SK-N-SH (cell line): ENCODE measurements at regions not wholly inside any gene's neighbourhood (a gene's known extent, or its start where the extent isn't known, plus 50 kb on each side); places are given as distances from the start of the nearest gene placed in this dataset.

Experiments used
- CHD2 ChIP-seq: fragments of 150-350 bp; IDR thresholded peaks from 2 replicates; pipeline ENCODE4 v1.6.1; 2018; ENCODE audit warnings: low read length; ENCODE audit not compliant: partially characterized antibody
- FOXM1 ChIP-seq: IDR thresholded peaks from 2 replicates; pipeline ENCODE4 v1.4.0; 2012; ENCODE audit warnings: low read depth, mild to moderate bottlenecking
- NFIC ChIP-seq: IDR thresholded peaks from 2 replicates; pipeline ENCODE4 v1.4.0; 2012; ENCODE audit warnings: borderline replicate concordance
- SIN3A ChIP-seq: IDR thresholded peaks from 2 replicates; pipeline ENCODE4 v1.6.1; 2012; ENCODE audit warnings: low read depth, mild to moderate bottlenecking, low read length, moderate library complexity, borderline replicate concordance
- SMC3 ChIP-seq: IDR thresholded peaks from 2 replicates; pipeline ENCODE4 v1.6.1; 2012; ENCODE audit warnings: low read depth, low read length, improper control_type of control experiment
- YY1 ChIP-seq: IDR thresholded peaks from 2 replicates; pipeline ENCODE4 v1.4.0; 2012; ENCODE audit warnings: low read depth, mild to moderate bottlenecking
- TF ChIP-seq, protein P1 (sequence below): IDR thresholded peaks from 2 replicates; pipeline ENCODE4 v1.6.1; 2012; ENCODE audit warnings: mild to moderate bottlenecking, low read depth, low read length, moderate library complexity
- TF ChIP-seq, protein P2 (sequence below): fragments of 200-600 bp; sonication (generic); IDR thresholded peaks from 2 replicates; pipeline ENCODE4 v1.6.1; 2017; ENCODE audit warnings: antibody characterized with exemption, mild to moderate bottlenecking, moderate library complexity
- TF ChIP-seq, protein P3 (sequence below): IDR thresholded peaks from 2 replicates; pipeline ENCODE4 v1.4.0; 2012; ENCODE audit warnings: low read depth, borderline replicate concordance

DNA sequence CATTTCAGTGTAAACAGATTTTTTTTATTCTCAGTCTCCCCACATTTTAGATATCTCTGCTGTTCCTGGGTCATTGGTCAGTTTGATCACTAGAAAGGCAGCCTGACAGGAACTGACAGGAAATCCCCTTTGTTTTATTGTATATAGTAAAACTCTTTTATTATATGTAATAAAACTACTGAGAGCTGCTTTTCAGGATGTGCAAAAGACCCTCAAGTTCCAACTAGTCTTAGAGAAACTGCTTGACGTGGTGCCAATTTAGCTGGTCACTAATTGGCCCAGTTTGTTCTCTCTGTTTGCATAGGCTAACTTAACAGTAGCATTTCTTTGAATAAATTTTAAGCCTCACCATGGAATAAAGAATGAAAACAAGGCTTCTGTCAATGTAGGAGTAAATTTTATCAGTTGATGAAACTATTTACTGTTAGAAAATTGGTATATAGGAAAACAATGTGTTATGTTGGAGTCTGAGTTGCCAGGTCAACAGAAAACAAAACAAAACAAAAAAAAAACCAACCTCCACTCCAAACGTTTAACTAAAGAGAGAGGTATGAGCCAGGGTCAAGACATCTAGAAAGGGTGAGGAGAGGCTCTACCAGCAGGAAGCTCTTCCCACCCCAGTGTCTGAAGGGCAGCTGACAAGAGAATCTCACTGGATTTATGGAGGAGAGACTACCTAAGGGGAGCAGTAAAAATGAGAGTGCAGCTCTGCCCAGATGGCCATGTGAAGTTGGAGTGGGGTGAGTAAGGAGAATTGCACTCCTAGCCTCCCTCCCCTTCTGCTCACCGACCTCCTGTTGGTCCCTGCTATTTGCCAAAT is 184.6 kb downstream of the ST6GAL2 start:
- no peak for TF ChIP-seq YY1
- TF ChIP-seq, protein P1, sequence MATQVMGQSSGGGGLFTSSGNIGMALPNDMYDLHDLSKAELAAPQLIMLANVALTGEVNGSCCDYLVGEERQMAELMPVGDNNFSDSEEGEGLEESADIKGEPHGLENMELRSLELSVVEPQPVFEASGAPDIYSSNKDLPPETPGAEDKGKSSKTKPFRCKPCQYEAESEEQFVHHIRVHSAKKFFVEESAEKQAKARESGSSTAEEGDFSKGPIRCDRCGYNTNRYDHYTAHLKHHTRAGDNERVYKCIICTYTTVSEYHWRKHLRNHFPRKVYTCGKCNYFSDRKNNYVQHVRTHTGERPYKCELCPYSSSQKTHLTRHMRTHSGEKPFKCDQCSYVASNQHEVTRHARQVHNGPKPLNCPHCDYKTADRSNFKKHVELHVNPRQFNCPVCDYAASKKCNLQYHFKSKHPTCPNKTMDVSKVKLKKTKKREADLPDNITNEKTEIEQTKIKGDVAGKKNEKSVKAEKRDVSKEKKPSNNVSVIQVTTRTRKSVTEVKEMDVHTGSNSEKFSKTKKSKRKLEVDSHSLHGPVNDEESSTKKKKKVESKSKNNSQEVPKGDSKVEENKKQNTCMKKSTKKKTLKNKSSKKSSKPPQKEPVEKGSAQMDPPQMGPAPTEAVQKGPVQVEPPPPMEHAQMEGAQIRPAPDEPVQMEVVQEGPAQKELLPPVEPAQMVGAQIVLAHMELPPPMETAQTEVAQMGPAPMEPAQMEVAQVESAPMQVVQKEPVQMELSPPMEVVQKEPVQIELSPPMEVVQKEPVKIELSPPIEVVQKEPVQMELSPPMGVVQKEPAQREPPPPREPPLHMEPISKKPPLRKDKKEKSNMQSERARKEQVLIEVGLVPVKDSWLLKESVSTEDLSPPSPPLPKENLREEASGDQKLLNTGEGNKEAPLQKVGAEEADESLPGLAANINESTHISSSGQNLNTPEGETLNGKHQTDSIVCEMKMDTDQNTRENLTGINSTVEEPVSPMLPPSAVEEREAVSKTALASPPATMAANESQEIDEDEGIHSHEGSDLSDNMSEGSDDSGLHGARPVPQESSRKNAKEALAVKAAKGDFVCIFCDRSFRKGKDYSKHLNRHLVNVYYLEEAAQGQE = no peak
- TF ChIP-seq, protein P2, sequence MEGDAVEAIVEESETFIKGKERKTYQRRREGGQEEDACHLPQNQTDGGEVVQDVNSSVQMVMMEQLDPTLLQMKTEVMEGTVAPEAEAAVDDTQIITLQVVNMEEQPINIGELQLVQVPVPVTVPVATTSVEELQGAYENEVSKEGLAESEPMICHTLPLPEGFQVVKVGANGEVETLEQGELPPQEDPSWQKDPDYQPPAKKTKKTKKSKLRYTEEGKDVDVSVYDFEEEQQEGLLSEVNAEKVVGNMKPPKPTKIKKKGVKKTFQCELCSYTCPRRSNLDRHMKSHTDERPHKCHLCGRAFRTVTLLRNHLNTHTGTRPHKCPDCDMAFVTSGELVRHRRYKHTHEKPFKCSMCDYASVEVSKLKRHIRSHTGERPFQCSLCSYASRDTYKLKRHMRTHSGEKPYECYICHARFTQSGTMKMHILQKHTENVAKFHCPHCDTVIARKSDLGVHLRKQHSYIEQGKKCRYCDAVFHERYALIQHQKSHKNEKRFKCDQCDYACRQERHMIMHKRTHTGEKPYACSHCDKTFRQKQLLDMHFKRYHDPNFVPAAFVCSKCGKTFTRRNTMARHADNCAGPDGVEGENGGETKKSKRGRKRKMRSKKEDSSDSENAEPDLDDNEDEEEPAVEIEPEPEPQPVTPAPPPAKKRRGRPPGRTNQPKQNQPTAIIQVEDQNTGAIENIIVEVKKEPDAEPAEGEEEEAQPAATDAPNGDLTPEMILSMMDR = no peak
- no peak for TF ChIP-seq SIN3A
- TF ChIP-seq NFIC = no peak
- TF ChIP-seq, protein P3, sequence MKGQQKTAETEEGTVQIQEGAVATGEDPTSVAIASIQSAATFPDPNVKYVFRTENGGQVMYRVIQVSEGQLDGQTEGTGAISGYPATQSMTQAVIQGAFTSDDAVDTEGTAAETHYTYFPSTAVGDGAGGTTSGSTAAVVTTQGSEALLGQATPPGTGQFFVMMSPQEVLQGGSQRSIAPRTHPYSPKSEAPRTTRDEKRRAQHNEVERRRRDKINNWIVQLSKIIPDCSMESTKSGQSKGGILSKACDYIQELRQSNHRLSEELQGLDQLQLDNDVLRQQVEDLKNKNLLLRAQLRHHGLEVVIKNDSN = no peak
- no peak for TF ChIP-seq CHD2
- no peak for TF ChIP-seq FOXM1
- TF ChIP-seq SMC3 = no peak
